HepG2 (cell line): ENCODE measurements at regions not wholly inside any gene's neighbourhood (a gene's known extent, or its start where the extent isn't known, plus 50 kb on each side); places are given as distances from the start of the nearest gene placed in this dataset.

Source experiments
- MAX ChIP-seq: IDR thresholded peaks from 2 replicates; pipeline ENCODE4 v1.6.1; 2012; ENCODE audit warnings: inconsistent platforms
- NR3C1 ChIP-seq: sonication (generic); formaldehyde crosslinking; IDR thresholded peaks from 2 replicates; pipeline ENCODE4 v1.4.0; 2020; ENCODE audit warnings: missing genetic modification reagents
- POLR2AphosphoS5 ChIP-seq: IDR thresholded peaks from 2 replicates; pipeline ENCODE4 v1.6.1; 2012; ENCODE audit warnings: low read depth, low read length
- RAD21 ChIP-seq: fragments of 450-650 bp; formaldehyde crosslinking; IDR thresholded peaks from 2 replicates; pipeline ENCODE4 v1.5.0; 2020; ENCODE audit warnings: mild to moderate bottlenecking
- YY1 ChIP-seq: IDR thresholded peaks from 2 replicates; pipeline ENCODE4 v1.6.1; 2011; ENCODE audit warnings: low read length, low read depth, moderate library complexity, mild to moderate bottlenecking; ENCODE audit not compliant: insufficient read depth, insufficient replicate concordance
- ZFX ChIP-seq: sonication (generic); formaldehyde crosslinking; IDR thresholded peaks from 2 replicates; pipeline ENCODE4 v1.4.0; 2020; ENCODE audit warnings: mild to moderate bottlenecking, low read depth, missing genetic modification reagents, moderate library complexity
- ZNF235 ChIP-seq: sonication (generic); formaldehyde crosslinking; IDR thresholded peaks from 2 replicates; pipeline ENCODE4 v1.8.1; 2023; ENCODE audit warnings: mild to moderate bottlenecking, missing genetic modification reagents, borderline replicate concordance
- ZNF704 ChIP-seq: sonication (generic); formaldehyde crosslinking; IDR thresholded peaks from 2 replicates; pipeline ENCODE4 v1.8.1; 2023; ENCODE audit warnings: mild to moderate bottlenecking, inconsistent platforms, moderate library complexity, missing genetic modification reagents, borderline replicate concordance

- no peak for TF ChIP-seq POLR2AphosphoS5
- no peak for TF ChIP-seq MAX
- TF ChIP-seq YY1, result no peak
- no peak for TF ChIP-seq NR3C1
- TF ChIP-seq ZFX (CRISPR knock-in tag), result no peak
- TF ChIP-seq ZNF704 (CRISPR knock-in tag), result no peak
- TF ChIP-seq ZNF235, result no peak
- no peak for TF ChIP-seq RAD21 (CRISPR knock-in tag)
These were observed 279.3 kb downstream of the TMX3 start for GRCh38 chr18:68435581-68435980.
